Nephron progenitor cell (in vitro differentiated cells): ENCODE measurements at regions not wholly inside any gene's neighbourhood (a gene's known extent, or its start where the extent isn't known, plus 50 kb on each side); places are given as distances from the start of the nearest gene placed in this dataset.

Experiments used
- DNase-seq: peaks from one replicate; pipeline ENCODE4 v3.0.0; 2021
- H3K27ac Mint-ChIP-seq: 2 replicates; pipeline ENCODE4 v1.8.0; 2021; ENCODE audit warnings: mild to moderate bottlenecking, moderate library complexity, mixed read lengths
- H3K27me3 Mint-ChIP-seq: 2 replicates; pipeline ENCODE4 v1.8.0; 2021; ENCODE audit warnings: mild to moderate bottlenecking, low read depth, mixed read lengths; ENCODE audit not compliant: poor library complexity
- H3K36me3 Mint-ChIP-seq: 2 replicates; pipeline ENCODE4 v1.8.0; 2021; ENCODE audit warnings: low read depth, mixed read lengths
- H3K4me1 Mint-ChIP-seq: 2 replicates; pipeline ENCODE4 v1.8.0; 2021; ENCODE audit warnings: mixed read lengths
- H3K4me3 Mint-ChIP-seq: 2 replicates; pipeline ENCODE4 v1.8.0; 2021; ENCODE audit warnings: mild to moderate bottlenecking, moderate library complexity, mixed read lengths
- H3K9me3 Mint-ChIP-seq: 2 replicates; pipeline ENCODE4 v1.8.0; 2021; ENCODE audit warnings: mild to moderate bottlenecking, moderate library complexity, mixed read lengths
- TF ChIP-seq, protein P1 (sequence below): fragments of 200-600 bp; sonication (generic); IDR thresholded peaks from 2 replicates; pipeline ENCODE4 v1.5.0; 2021; ENCODE audit warnings: antibody characterized with exemption

GRCh38 chr1:2941040-2941439 is 80.2 kb upstream of the ACTRT2 start:
- TF ChIP-seq, protein P1, sequence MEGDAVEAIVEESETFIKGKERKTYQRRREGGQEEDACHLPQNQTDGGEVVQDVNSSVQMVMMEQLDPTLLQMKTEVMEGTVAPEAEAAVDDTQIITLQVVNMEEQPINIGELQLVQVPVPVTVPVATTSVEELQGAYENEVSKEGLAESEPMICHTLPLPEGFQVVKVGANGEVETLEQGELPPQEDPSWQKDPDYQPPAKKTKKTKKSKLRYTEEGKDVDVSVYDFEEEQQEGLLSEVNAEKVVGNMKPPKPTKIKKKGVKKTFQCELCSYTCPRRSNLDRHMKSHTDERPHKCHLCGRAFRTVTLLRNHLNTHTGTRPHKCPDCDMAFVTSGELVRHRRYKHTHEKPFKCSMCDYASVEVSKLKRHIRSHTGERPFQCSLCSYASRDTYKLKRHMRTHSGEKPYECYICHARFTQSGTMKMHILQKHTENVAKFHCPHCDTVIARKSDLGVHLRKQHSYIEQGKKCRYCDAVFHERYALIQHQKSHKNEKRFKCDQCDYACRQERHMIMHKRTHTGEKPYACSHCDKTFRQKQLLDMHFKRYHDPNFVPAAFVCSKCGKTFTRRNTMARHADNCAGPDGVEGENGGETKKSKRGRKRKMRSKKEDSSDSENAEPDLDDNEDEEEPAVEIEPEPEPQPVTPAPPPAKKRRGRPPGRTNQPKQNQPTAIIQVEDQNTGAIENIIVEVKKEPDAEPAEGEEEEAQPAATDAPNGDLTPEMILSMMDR, result no peak
- no peak overlapping the region for H3K4me3 Mint-ChIP-seq
- no peak overlapping the region for H3K27ac Mint-ChIP-seq
- peaks cover 5% of the 10 kb centered on the region for H3K36me3 Mint-ChIP-seq
- no peaks in the 10 kb centered on the region for H3K4me1 Mint-ChIP-seq
- no peak for DNase-seq
- H3K27me3 Mint-ChIP-seq, result peaks cover 3% of the 10 kb centered on the region
- H3K9me3 Mint-ChIP-seq, result peaks cover 58% of the 10 kb centered on the region

DNA sequence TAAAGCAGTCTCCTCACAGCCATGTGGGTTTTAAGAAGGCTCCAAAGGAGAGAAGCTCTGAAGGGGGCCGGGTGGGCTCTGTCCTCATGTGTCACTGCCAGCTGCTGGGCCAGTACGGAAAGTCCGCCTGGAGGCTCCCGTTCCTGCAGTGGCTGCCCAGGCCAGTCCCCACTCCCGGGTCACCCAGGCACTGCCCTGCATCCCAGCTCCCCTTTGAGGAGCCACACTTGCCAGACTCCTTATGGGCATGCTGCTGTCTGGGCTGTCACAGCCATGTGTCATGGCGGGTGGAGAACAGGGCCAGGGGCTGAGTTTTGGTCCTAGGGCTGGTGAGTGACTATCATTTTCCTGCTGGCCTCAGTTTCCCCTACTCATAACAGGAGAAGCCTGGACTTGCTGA is 79.4 kb upstream of the ACTRT2 start:
- peaks cover 57% of the 10 kb centered on the region for H3K9me3 Mint-ChIP-seq
- peaks cover 5% of the 10 kb centered on the region for H3K36me3 Mint-ChIP-seq
- TF ChIP-seq, protein P1, result no peak
- peaks cover 3% of the 10 kb centered on the region for H3K27me3 Mint-ChIP-seq
- no peak for DNase-seq
- no peak overlapping the region for H3K27ac Mint-ChIP-seq
- no peak overlapping the region for H3K4me3 Mint-ChIP-seq
- no peaks in the 10 kb centered on the region for H3K4me1 Mint-ChIP-seq

DNA sequence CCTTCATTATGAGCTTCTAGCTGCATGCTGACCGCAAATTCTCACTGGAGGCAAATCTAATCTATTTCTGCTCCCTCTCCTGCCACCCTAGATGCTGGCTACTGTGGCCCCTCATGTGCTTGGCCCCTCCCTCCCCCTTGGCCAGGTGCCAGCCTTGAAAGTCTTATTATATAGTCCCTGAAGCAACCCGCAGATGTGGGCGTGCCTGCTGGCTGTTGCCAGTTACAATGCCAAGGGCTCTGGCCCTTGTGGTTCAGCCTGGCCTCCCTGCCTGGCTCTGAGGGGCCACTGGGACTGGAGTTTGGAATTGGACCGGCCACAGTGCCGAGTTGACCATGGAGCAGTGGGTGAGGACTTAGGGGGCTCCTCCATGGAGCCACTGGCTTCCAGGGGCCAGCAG is 78.9 kb upstream of the ACTRT2 start:
- TF ChIP-seq, protein P1, result no peak
- H3K27me3 Mint-ChIP-seq, result peaks cover 3% of the 10 kb centered on the region
- H3K4me3 Mint-ChIP-seq, result no peak overlapping the region
- H3K9me3 Mint-ChIP-seq, result peaks cover 57% of the 10 kb centered on the region
- H3K27ac Mint-ChIP-seq, result no peak overlapping the region
- DNase-seq, result no peak
- H3K4me1 Mint-ChIP-seq, result no peaks in the 10 kb centered on the region
- peaks cover 5% of the 10 kb centered on the region for H3K36me3 Mint-ChIP-seq

- Mint-ChIP-seq H3K4me3 (no peak overlapping the region), H3K27ac (no peak overlapping the region), H3K9me3 (peaks cover 49% of the 10 kb centered on the region), H3K27me3 (no peaks in the 10 kb centered on the region), H3K36me3 (no peaks in the 10 kb centered on the region), H3K4me1 (no peaks in the 10 kb centered on the region)
- DNase-seq, result no peak
- TF ChIP-seq, protein P1, result no peak
These were observed 77.5 kb upstream of the ACTRT2 start for GRCh38 chr1:2943686-2944260.

DNA sequence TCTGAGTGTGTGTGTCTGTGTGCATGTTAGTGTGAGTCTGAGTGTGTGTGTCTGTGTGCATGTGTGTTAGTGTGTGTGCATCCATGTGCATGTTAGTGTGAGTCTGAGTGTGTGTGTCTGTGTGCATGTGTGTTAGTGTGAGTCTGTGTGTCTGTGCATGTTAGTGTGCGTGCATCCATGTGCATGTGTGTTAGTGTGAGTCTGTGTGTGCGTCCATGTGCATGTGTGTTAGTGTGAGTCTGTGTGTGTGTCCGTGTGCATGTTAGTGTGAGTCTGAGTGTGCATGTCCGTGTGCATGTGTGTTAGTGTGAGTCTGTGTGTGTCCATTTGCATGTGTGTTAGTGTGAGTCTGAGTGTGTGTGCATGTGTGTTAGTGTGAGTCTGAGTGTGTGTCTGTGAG is 76.6 kb upstream of the ACTRT2 start:
- Mint-ChIP-seq H3K4me1 (no peaks in the 10 kb centered on the region), H3K27ac (no peak overlapping the region), H3K4me3 (no peak overlapping the region), H3K36me3 (no peaks in the 10 kb centered on the region), H3K27me3 (no peaks in the 10 kb centered on the region), H3K9me3 (peaks cover 42% of the 10 kb centered on the region)
- no peak for DNase-seq
- TF ChIP-seq, protein P1, result no peak

DNA sequence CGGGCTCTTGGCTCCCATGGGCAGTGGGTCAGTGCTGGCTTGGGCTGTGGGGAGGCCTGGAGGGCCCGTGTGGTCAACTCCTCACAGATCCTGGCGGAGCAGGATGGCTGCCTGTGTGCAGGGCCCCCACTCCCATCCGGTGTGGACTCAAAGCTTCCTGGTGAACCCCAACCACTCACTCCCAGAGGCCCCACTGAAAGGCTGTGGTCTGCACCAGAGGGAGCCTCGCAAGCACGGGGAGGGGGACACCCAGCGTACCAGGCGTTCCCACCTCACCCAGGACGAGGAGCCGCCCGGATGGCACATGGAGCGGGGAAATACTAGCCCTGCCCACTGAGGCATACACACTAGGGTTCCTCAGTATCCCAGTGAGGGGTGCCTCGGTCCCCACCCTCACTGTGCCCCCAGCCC is 75.4 kb upstream of the ACTRT2 start:
- Mint-ChIP-seq H3K4me1 (no peaks in the 10 kb centered on the region), H3K9me3 (peaks cover 38% of the 10 kb centered on the region), H3K36me3 (no peaks in the 10 kb centered on the region), H3K27ac (no peak overlapping the region), H3K27me3 (no peaks in the 10 kb centered on the region), H3K4me3 (no peak overlapping the region)
- DNase-seq, result no peak
- TF ChIP-seq, protein P1, result no peak
